Activated T-helper 17 cell treated with anti-CD3 and anti-CD28 coated beads, Interleukin-2, amount 50 U/mL, for 72 hours (primary cell): ENCODE measurements at regions not wholly inside any gene's neighbourhood (a gene's known extent, or its start where the extent isn't known, plus 50 kb on each side); places are given as distances from the start of the nearest gene placed in this dataset.
"Not testable (repeated sequence)": the region's sequence is repeated elsewhere in the genome, so short reads cannot be mapped to it uniquely, and the experiment has no call there.

Experiments
- ATAC-seq: fragments of 150-1000 bp; cut with Tn5 transposase; replicated peaks from 2 replicates; pipeline ENCODE4 v1.10.0; 2021; ENCODE audit warnings: mild to moderate bottlenecking, moderate library complexity
- H3K27ac Mint-ChIP-seq: one replicate; pipeline ENCODE4 v1.8.0; 2022; ENCODE audit warnings: mixed read lengths
- H3K27me3 Mint-ChIP-seq: one replicate; pipeline ENCODE4 v1.8.0; 2022; ENCODE audit warnings: mixed read lengths
- H3K36me3 Mint-ChIP-seq: one replicate; pipeline ENCODE4 v1.8.0; 2022; ENCODE audit warnings: low read depth, mild to moderate bottlenecking, mixed read lengths
- H3K4me1 Mint-ChIP-seq: one replicate; pipeline ENCODE4 v1.8.0; 2022; ENCODE audit warnings: mixed read lengths
- H3K4me3 Mint-ChIP-seq: one replicate; pipeline ENCODE4 v1.8.0; 2022; ENCODE audit warnings: mild to moderate bottlenecking, mixed read lengths
- H3K9me3 Mint-ChIP-seq: one replicate; pipeline ENCODE4 v1.8.0; 2022; ENCODE audit warnings: mixed read lengths

- not testable (repeated sequence) for H3K9me3 Mint-ChIP-seq, H3K27ac Mint-ChIP-seq, H3K4me1 Mint-ChIP-seq, H3K36me3 Mint-ChIP-seq, H3K4me3 Mint-ChIP-seq, ATAC-seq
- peaks cover 23% of the 10 kb centered on the region for H3K27me3 Mint-ChIP-seq
These were observed 259.4 kb downstream of the SETD4 start for GRCh38 chr21:35800796-35801385.

GRCh38 chr21:35796844-35797243 lies 263.5 kb downstream of the SETD4 start:
- ATAC-seq: no peak
- H3K4me1 Mint-ChIP-seq: no peaks in the 10 kb centered on the region
- H3K9me3 Mint-ChIP-seq: no peaks in the 10 kb centered on the region
- peaks cover 22% of the 10 kb centered on the region for H3K27me3 Mint-ChIP-seq
- no peak overlapping the region for H3K27ac Mint-ChIP-seq
- H3K4me3 Mint-ChIP-seq: no peak overlapping the region
- H3K36me3 Mint-ChIP-seq: no peaks in the 10 kb centered on the region

- not testable (repeated sequence) for H3K4me3 Mint-ChIP-seq, H3K9me3 Mint-ChIP-seq, H3K4me1 Mint-ChIP-seq, H3K36me3 Mint-ChIP-seq, ATAC-seq, H3K27ac Mint-ChIP-seq
- peaks cover 12% of the 10 kb centered on the region for H3K27me3 Mint-ChIP-seq
These were observed 265.8 kb downstream of the SETD4 start for GRCh38 chr21:35794527-35794926.

GRCh38 chr21:35792569-35793305 lies 267.6 kb downstream of the SETD4 start:
- Mint-ChIP-seq H3K36me3 (no peaks in the 10 kb centered on the region), H3K9me3 (no peaks in the 10 kb centered on the region), H3K4me1 (no peaks in the 10 kb centered on the region), H3K27ac (no peak overlapping the region), H3K27me3 (peaks cover 8% of the 10 kb centered on the region), H3K4me3 (no peak overlapping the region)
- no peak for ATAC-seq

- Mint-ChIP-seq H3K4me1 (no peaks in the 10 kb centered on the region), H3K9me3 (no peaks in the 10 kb centered on the region), H3K36me3 (no peaks in the 10 kb centered on the region), H3K27me3 (peaks cover 11% of the 10 kb centered on the region), H3K4me3 (no peak overlapping the region), H3K27ac (no peak overlapping the region)
- no peak for ATAC-seq
These were observed 268.6 kb downstream of the SETD4 start for GRCh38 chr21:35791541-35792325.

- Mint-ChIP-seq H3K27ac (no peak overlapping the region), H3K4me1 (no peaks in the 10 kb centered on the region), H3K36me3 (no peaks in the 10 kb centered on the region), H3K9me3 (peaks cover 4% of the 10 kb centered on the region), H3K4me3 (no peak overlapping the region), H3K27me3 (peaks cover 25% of the 10 kb centered on the region)
- no peak for ATAC-seq
These were observed 276.6 kb downstream of the SETD4 start for GRCh38 chr21:35783721-35784120.

GRCh38 chr21:35782667-35783066 lies 277.7 kb downstream of the SETD4 start:
- peaks cover 25% of the 10 kb centered on the region for H3K27me3 Mint-ChIP-seq
- no peak overlapping the region for H3K4me3 Mint-ChIP-seq
- H3K27ac Mint-ChIP-seq: no peak overlapping the region
- H3K9me3 Mint-ChIP-seq: peaks cover 4% of the 10 kb centered on the region
- no peaks in the 10 kb centered on the region for H3K36me3 Mint-ChIP-seq
- no peaks in the 10 kb centered on the region for H3K4me1 Mint-ChIP-seq
- ATAC-seq: no peak

- H3K27ac Mint-ChIP-seq: no peak overlapping the region
- ATAC-seq: no peak
- peaks cover 3% of the 10 kb centered on the region for H3K9me3 Mint-ChIP-seq
- peaks cover 28% of the 10 kb centered on the region for H3K27me3 Mint-ChIP-seq
- H3K4me3 Mint-ChIP-seq: no peak overlapping the region
- no peaks in the 10 kb centered on the region for H3K36me3 Mint-ChIP-seq
- H3K4me1 Mint-ChIP-seq: no peaks in the 10 kb centered on the region
These were observed 279.3 kb downstream of the SETD4 start for GRCh38 chr21:35780983-35781382.

GRCh38 chr21:35779690-35780570 lies 280.4 kb downstream of the SETD4 start:
- no peak overlapping the region for H3K27ac Mint-ChIP-seq
- no peaks in the 10 kb centered on the region for H3K4me1 Mint-ChIP-seq
- H3K4me3 Mint-ChIP-seq: no peak overlapping the region
- no peak for ATAC-seq
- peaks cover 23% of the 10 kb centered on the region for H3K27me3 Mint-ChIP-seq
- H3K9me3 Mint-ChIP-seq: no peaks in the 10 kb centered on the region
- H3K36me3 Mint-ChIP-seq: no peaks in the 10 kb centered on the region

GRCh38 chr21:35779167-35779566 lies 281.2 kb downstream of the SETD4 start:
- peaks cover 22% of the 10 kb centered on the region for H3K27me3 Mint-ChIP-seq
- no peaks in the 10 kb centered on the region for H3K4me1 Mint-ChIP-seq
- no peak overlapping the region for H3K4me3 Mint-ChIP-seq
- H3K36me3 Mint-ChIP-seq: no peaks in the 10 kb centered on the region
- no peak for ATAC-seq
- no peaks in the 10 kb centered on the region for H3K9me3 Mint-ChIP-seq
- no peak overlapping the region for H3K27ac Mint-ChIP-seq

GRCh38 chr21:35777081-35777480 lies 283.2 kb downstream of the SETD4 start:
- peaks cover 24% of the 10 kb centered on the region for H3K27me3 Mint-ChIP-seq
- ATAC-seq: no peak

GRCh38 chr21:35775778-35776544 lies 284.4 kb downstream of the SETD4 start:
- no peaks in the 10 kb centered on the region for H3K36me3 Mint-ChIP-seq
- H3K27ac Mint-ChIP-seq: no peak overlapping the region
- H3K4me3 Mint-ChIP-seq: no peak overlapping the region
- no peak for ATAC-seq
- no peaks in the 10 kb centered on the region for H3K4me1 Mint-ChIP-seq
- peaks cover 27% of the 10 kb centered on the region for H3K27me3 Mint-ChIP-seq
- no peaks in the 10 kb centered on the region for H3K9me3 Mint-ChIP-seq

More at GRCh38 chr21:35777081-35777480, 283.2 kb downstream of the SETD4 start:
- Mint-ChIP-seq H3K36me3 (no peaks in the 10 kb centered on the region), H3K9me3 (no peaks in the 10 kb centered on the region), H3K4me3 (no peak overlapping the region), H3K27ac (no peak overlapping the region), H3K4me1 (no peaks in the 10 kb centered on the region)

- Mint-ChIP-seq H3K27me3 (peaks cover 23% of the 10 kb centered on the region), H3K9me3 (no peaks in the 10 kb centered on the region), H3K4me3 (no peak overlapping the region), H3K36me3 (no peaks in the 10 kb centered on the region), H3K4me1 (no peaks in the 10 kb centered on the region), H3K27ac (no peak overlapping the region)
- no peak for ATAC-seq
These were observed 290.0 kb downstream of the SETD4 start for GRCh38 chr21:35770101-35770945.
